ENCODE measurements at regions not wholly inside any gene's neighbourhood (a gene's known extent, or its start where the extent isn't known, plus 50 kb on each side); places are given as distances from the start of the nearest gene placed in this dataset.

DNA sequence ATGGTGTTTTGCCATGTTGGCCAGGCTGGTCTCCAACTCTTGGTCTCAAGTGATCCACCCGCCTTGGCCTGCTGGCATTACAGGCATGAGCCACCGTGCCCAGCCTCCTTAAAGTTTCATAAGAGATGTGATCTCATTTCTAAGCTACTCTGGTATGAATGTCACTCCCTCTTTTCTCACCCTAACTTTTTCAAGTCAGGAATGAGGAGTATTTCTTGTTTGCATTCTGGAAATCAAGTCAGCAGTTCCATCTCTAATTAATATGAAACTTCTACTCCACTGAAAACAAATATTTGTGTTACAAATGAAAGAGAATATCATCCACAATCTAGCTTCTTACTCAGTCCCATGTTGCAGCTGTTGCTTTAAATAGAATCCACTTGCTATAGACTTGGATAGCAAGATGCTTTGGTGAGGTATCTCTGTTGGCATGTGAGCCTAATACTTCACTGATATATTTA lies 61.3 kb downstream of the ARF6 start:
- intact Hi-C loops (cut with micrococcal nuclease; ENCODE audit: unreplicated experiment), result no loop called here

DNA sequence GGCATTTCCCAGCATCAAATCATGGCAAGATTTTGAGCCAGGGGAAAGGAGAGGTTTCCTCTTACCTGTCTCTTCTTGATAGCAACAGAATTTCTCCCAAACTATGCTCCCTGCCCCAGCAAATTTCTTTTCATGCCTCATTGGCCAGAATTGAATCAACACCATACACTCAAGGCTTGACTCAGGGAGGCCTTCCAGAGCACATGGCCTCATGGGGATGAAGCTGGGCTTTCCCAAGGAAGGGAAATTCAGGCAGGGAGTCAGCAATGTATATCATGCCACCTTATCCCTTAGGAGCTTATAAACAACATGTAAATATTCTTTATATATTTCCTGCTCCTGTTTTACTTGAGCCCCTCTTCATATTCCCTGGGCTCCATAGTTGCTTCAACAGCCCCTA lies 62.1 kb downstream of the ARF6 start:
- no TSS peak for BruUV-seq (replicated peaks)
- CTCF ChIA-PET, result no interaction called here

More for the DNA sequence above, 61.3 kb downstream of the ARF6 start:
- CTCF ChIA-PET, result no interaction called here
- H3K4me3 ChIP-seq (ENCODE audit: low read depth, low read length, poor library complexity, severe bottlenecking), result no peak overlapping the region
- no peak for DNase-seq (ENCODE audit: low spot score)
- no peak for TF ChIP-seq CTCF (conservative IDR thresholded peaks at IDR 0.05; ENCODE audit: low read depth, low read length)
- TF ChIP-seq EZH2 (IDR thresholded peaks at IDR 0.05; ENCODE audit: borderline replicate concordance, low read depth, low read length, poor library complexity, severe bottlenecking), result no peak
- H3K36me3 ChIP-seq (ENCODE audit: insufficient read depth, low read length, poor library complexity, severe bottlenecking), result no peaks in the 10 kb centered on the region
- H3K27ac ChIP-seq (ENCODE audit: low read depth, low read length, poor library complexity, severe bottlenecking), result no peak overlapping the region
- H3K27me3 ChIP-seq (replicated peaks; ENCODE audit: insufficient read depth, low read depth, low read length, poor library complexity), result no peaks in the 10 kb centered on the region
- POLR2A ChIA-PET (ENCODE audit: low non-redundant PET), result no interaction called here
- H3K4me1 ChIP-seq (ENCODE audit: insufficient read depth, low read length, poor library complexity, severe bottlenecking), result peaks cover 12% of the 10 kb centered on the region
- no TSS peak for BruUV-seq (replicated peaks)
- no peaks in the 10 kb centered on the region for H3K9me3 ChIP-seq (ENCODE audit: low read depth, low read length, poor library complexity, severe bottlenecking)

DNA sequence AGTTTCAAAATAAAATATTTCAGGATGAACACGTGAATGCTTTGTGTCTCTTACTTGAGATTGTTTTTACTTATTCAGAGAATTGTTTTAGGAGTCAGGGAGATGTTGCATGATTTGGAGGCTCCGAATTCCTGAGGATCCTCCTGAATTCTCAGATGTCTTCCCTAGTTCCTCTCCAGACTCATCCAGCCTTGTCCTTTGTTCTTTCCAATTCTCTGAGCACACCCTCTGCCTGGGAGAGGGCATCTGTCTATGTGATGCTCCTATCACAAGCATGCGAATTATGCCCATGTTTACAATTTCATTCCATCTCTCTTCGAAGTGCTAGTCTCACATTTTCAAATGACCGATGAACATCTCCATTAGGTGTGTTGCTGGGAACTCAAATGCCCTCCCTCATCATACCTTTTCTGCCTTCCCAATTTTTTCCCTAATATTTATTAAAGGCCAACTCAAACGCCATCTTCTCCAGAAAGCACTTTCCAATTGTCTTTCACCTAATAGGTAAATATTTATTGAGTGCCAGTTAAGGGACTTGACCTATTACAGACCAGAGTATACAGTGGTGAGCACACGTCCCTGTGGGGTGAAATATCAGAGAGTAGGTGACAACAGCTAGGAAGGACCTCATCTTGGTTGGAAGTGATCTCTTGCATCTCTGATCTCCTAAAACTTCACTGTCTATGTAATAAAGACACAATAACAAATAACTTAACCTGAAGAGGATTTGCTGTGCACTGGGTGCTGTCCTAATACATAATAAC lies 64.4 kb downstream of the ARF6 start:
- BruUV-seq (replicated peaks), result no TSS peak
- no peak for DNase-seq (ENCODE audit: low spot score)
- no peaks in the 10 kb centered on the region for H3K36me3 ChIP-seq (ENCODE audit: insufficient read depth, low read length, poor library complexity, severe bottlenecking)
- no peak overlapping the region for H3K27ac ChIP-seq (ENCODE audit: low read depth, low read length, poor library complexity, severe bottlenecking)
- ChIA-PET CTCF (no interaction called here), POLR2A (ENCODE audit: low non-redundant PET) (no interaction called here)
- intact Hi-C loops (cut with micrococcal nuclease; ENCODE audit: unreplicated experiment), result no loop called here
- no peaks in the 10 kb centered on the region for H3K27me3 ChIP-seq (replicated peaks; ENCODE audit: insufficient read depth, low read depth, low read length, poor library complexity)
- no peaks in the 10 kb centered on the region for H3K4me1 ChIP-seq (ENCODE audit: insufficient read depth, low read length, poor library complexity, severe bottlenecking)
- no peak for TF ChIP-seq CTCF (conservative IDR thresholded peaks at IDR 0.05; ENCODE audit: low read depth, low read length)
- no peak for TF ChIP-seq EZH2 (IDR thresholded peaks at IDR 0.05; ENCODE audit: borderline replicate concordance, low read depth, low read length, poor library complexity, severe bottlenecking)
- H3K4me3 ChIP-seq (ENCODE audit: low read depth, low read length, poor library complexity, severe bottlenecking), result no peak overlapping the region
- H3K9me3 ChIP-seq (ENCODE audit: low read depth, low read length, poor library complexity, severe bottlenecking), result no peaks in the 10 kb centered on the region

More for the DNA sequence above, 62.1 kb downstream of the ARF6 start:
- intact Hi-C loops (cut with micrococcal nuclease; ENCODE audit: unreplicated experiment), result no loop called here
- Histone ChIP-seq H3K4me1 (ENCODE audit: insufficient read depth, low read length, poor library complexity, severe bottlenecking) (peaks cover 11% of the 10 kb centered on the region), H3K4me3 (ENCODE audit: low read depth, low read length, poor library complexity, severe bottlenecking) (no peak overlapping the region), H3K9me3 (ENCODE audit: low read depth, low read length, poor library complexity, severe bottlenecking) (no peaks in the 10 kb centered on the region), H3K36me3 (ENCODE audit: insufficient read depth, low read length, poor library complexity, severe bottlenecking) (no peaks in the 10 kb centered on the region), H3K27ac (ENCODE audit: low read depth, low read length, poor library complexity, severe bottlenecking) (no peak overlapping the region), H3K27me3 (replicated peaks; ENCODE audit: insufficient read depth, low read depth, low read length, poor library complexity) (no peaks in the 10 kb centered on the region)
- DNase-seq (ENCODE audit: low spot score), result no peak
- POLR2A ChIA-PET (ENCODE audit: low non-redundant PET), result no interaction called here
- no peak for TF ChIP-seq EZH2 (IDR thresholded peaks at IDR 0.05; ENCODE audit: borderline replicate concordance, low read depth, low read length, poor library complexity, severe bottlenecking)
- no peak for TF ChIP-seq CTCF (conservative IDR thresholded peaks at IDR 0.05; ENCODE audit: low read depth, low read length)

All from A673 (cell line).